ENCODE measurements at regions not wholly inside any gene's neighbourhood (a gene's known extent, or its start where the extent isn't known, plus 50 kb on each side); places are given as distances from the start of the nearest gene placed in this dataset.

DNA sequence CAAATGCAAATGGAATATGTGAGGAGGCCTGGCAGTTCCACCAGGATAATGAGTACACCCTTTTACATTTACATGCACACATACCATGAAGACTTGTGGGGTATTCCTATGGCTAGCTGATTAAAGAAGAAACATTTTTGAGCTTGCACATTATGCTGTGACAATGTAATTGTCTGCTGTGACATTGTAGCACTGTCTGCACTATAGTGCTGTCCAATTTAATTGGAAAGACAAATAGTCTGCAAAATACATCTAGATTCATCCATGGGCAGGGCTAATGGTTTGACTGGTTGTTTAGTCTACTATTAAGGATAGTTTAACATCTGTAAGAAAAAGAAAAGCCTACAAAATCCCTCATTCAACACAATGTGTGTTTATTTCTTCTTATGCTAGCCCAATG is 1005.6 kb upstream of the LRFN5 start (continued):
- no peak for TF ChIP-seq TAF1 (conservative IDR thresholded peaks at IDR 0.05)
- no peak for TF ChIP-seq HNF4G (IDR thresholded peaks at IDR 0.05)
- TF ChIP-seq, protein P1, sequence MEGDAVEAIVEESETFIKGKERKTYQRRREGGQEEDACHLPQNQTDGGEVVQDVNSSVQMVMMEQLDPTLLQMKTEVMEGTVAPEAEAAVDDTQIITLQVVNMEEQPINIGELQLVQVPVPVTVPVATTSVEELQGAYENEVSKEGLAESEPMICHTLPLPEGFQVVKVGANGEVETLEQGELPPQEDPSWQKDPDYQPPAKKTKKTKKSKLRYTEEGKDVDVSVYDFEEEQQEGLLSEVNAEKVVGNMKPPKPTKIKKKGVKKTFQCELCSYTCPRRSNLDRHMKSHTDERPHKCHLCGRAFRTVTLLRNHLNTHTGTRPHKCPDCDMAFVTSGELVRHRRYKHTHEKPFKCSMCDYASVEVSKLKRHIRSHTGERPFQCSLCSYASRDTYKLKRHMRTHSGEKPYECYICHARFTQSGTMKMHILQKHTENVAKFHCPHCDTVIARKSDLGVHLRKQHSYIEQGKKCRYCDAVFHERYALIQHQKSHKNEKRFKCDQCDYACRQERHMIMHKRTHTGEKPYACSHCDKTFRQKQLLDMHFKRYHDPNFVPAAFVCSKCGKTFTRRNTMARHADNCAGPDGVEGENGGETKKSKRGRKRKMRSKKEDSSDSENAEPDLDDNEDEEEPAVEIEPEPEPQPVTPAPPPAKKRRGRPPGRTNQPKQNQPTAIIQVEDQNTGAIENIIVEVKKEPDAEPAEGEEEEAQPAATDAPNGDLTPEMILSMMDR (IDR thresholded peaks at IDR 0.05; ENCODE audit: low read depth, low read length, missing input control), result no peak
- TF ChIP-seq RXRA (IDR thresholded peaks at IDR 0.05), result no peak
- no peak for TF ChIP-seq SP1 (IDR thresholded peaks at IDR 0.05)

DNA sequence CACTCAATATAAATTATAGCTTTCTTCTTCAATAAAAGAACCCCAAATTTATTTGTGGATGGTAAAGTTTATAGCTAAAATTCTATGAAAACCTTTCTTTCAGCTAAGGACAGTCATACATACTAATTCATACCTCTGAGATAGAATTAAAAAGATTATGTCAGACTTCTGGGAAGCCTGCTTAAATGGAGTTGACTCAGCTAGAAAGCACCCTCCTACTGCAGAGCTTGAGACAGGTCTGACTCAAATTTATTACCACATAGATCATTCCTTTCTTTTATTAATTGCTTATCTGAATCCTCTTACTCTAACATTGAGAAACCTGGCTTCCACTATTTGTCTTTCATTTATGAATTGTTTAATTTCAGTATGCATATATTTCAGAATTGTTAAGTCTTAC is 1007.0 kb upstream of the LRFN5 start:
- Histone ChIP-seq H3K27ac (ENCODE audit: low read depth in 1 of 2, low read length in 2 of 2) (no peak overlapping the region), H3K36me3 (ENCODE audit: control insufficient read depth in 4 of 4, insufficient read depth in 3 of 4, low read depth in 1 of 4, low read length in 3 of 4) (no peaks in the 10 kb centered on the region), H3K27me3 (ENCODE audit: control insufficient read depth in 4 of 4, insufficient read depth in 4 of 4, low read length in 3 of 4) (no peaks in the 10 kb centered on the region), H3K4me1 (ENCODE audit: control insufficient read depth in 4 of 4, insufficient read depth in 4 of 4, low read length in 3 of 4) (no peaks in the 10 kb centered on the region), H3K4me3 (ENCODE audit: low read depth in 1 of 3, low read length in 3 of 3) (no peak overlapping the region), H3K9me3 (ENCODE audit: control insufficient read depth in 4 of 4, low read length in 3 of 4) (no peaks in the 10 kb centered on the region), H3K9ac (ENCODE audit: low read depth in 1 of 2, low read length in 2 of 2) (no peak overlapping the region)
- DNase-seq (ENCODE audit: low spot score), result no peak
- TF ChIP-seq FOXA1 (IDR thresholded peaks at IDR 0.05) (no peak), NR2F2 (IDR thresholded peaks at IDR 0.05) (no peak), FOXA2 (IDR thresholded peaks at IDR 0.05) (no peak)

DNA sequence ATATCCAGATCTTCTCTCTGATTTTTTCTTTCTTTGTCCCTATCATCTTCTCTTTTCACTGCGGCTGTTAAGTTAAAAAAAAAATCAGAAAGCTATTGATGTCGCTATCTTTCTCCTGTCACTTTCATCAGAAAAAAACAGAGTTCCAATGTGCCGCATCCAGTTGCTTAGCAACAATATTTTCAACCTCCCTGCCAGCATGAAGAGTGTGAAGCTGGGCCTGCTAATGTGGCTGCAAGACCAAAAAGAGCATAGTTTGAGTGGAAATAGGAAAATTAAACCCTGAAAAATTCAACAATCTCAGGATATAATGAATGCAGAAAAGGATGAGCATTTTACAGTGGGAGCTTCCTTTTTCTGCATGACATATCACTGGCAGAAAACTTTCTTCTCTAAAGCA is 1025.4 kb upstream of the LRFN5 start:
- H3K27me3 ChIP-seq (ENCODE audit: control insufficient read depth in 4 of 4, insufficient read depth in 4 of 4, low read length in 3 of 4), result peaks cover 0 to 2% (median 1%) of the 10 kb centered on the region in 4 donors
- no peaks in the 10 kb centered on the region for H3K4me1 ChIP-seq (ENCODE audit: control insufficient read depth in 4 of 4, insufficient read depth in 4 of 4, low read length in 3 of 4)
- no peak overlapping the region for H3K9ac ChIP-seq (ENCODE audit: low read depth in 1 of 2, low read length in 2 of 2)
- no peak for DNase-seq (ENCODE audit: low spot score)
- no peak overlapping the region for H3K27ac ChIP-seq (ENCODE audit: low read depth in 1 of 2, low read length in 2 of 2)
- no peaks in the 10 kb centered on the region for H3K36me3 ChIP-seq (ENCODE audit: control insufficient read depth in 4 of 4, insufficient read depth in 3 of 4, low read depth in 1 of 4, low read length in 3 of 4)
- TF ChIP-seq FOXA1 (IDR thresholded peaks at IDR 0.05), result no peak
- WGBS, result 48% methylated on average over 3 of the region's 3 CpGs
- no peak overlapping the region for H3K4me3 ChIP-seq (ENCODE audit: low read depth in 1 of 3, low read length in 3 of 3)
- H3K9me3 ChIP-seq (ENCODE audit: control insufficient read depth in 4 of 4, low read length in 3 of 4), result no peaks in the 10 kb centered on the region

DNA sequence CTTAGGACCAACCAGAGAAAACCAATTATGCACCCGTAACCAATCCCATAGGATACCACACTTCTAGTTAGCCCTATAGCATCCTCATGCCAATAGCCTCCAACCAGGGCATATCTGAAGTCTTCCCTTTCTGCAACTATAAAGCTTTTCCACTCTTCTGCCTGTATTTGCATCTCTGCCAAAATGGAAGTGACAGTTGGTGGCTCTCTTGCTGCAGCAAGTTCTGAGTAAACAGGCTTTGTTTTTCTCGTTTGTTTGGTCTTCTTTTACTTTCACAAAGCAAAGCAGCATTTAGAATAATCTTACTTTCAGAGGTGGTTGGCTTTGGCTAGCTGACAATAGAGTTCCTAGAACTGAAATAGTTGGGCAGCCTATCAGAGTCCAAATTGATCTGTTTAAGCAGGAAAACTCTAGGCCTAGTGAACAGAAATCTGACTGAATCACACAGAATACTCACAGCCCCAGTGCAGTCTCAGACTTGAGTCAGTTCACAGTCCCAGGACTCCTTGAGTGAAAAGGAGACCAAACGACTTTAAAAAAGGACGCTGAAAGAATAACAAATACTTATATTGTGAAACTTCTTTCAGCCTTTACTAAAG is 1029.7 kb upstream of the LRFN5 start:
- Histone ChIP-seq H3K9me3 (ENCODE audit: control insufficient read depth in 4 of 4, low read length in 3 of 4) (no peaks in the 10 kb centered on the region), H3K36me3 (ENCODE audit: control insufficient read depth in 4 of 4, insufficient read depth in 3 of 4, low read depth in 1 of 4, low read length in 3 of 4) (no peaks in the 10 kb centered on the region), H3K4me1 (ENCODE audit: control insufficient read depth in 4 of 4, insufficient read depth in 4 of 4, low read length in 3 of 4) (no peaks in the 10 kb centered on the region), H3K27ac (ENCODE audit: low read depth in 1 of 2, low read length in 2 of 2) (no peak overlapping the region), H3K4me3 (ENCODE audit: low read depth in 1 of 3, low read length in 3 of 3) (no peak overlapping the region), H3K27me3 (ENCODE audit: control insufficient read depth in 4 of 4, insufficient read depth in 4 of 4, low read length in 3 of 4) (peaks cover 0 to 2% (median 0%) of the 10 kb centered on the region in 4 donors), H3K9ac (ENCODE audit: low read depth in 1 of 2, low read length in 2 of 2) (no peak overlapping the region)
- DNase-seq (ENCODE audit: low spot score), result no peak
- 59% methylated on average over 4 of the region's 4 CpGs for WGBS
- TF ChIP-seq, protein P2, sequence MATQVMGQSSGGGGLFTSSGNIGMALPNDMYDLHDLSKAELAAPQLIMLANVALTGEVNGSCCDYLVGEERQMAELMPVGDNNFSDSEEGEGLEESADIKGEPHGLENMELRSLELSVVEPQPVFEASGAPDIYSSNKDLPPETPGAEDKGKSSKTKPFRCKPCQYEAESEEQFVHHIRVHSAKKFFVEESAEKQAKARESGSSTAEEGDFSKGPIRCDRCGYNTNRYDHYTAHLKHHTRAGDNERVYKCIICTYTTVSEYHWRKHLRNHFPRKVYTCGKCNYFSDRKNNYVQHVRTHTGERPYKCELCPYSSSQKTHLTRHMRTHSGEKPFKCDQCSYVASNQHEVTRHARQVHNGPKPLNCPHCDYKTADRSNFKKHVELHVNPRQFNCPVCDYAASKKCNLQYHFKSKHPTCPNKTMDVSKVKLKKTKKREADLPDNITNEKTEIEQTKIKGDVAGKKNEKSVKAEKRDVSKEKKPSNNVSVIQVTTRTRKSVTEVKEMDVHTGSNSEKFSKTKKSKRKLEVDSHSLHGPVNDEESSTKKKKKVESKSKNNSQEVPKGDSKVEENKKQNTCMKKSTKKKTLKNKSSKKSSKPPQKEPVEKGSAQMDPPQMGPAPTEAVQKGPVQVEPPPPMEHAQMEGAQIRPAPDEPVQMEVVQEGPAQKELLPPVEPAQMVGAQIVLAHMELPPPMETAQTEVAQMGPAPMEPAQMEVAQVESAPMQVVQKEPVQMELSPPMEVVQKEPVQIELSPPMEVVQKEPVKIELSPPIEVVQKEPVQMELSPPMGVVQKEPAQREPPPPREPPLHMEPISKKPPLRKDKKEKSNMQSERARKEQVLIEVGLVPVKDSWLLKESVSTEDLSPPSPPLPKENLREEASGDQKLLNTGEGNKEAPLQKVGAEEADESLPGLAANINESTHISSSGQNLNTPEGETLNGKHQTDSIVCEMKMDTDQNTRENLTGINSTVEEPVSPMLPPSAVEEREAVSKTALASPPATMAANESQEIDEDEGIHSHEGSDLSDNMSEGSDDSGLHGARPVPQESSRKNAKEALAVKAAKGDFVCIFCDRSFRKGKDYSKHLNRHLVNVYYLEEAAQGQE (IDR thresholded peaks at IDR 0.05), result no peak
- no peak for TF ChIP-seq RAD21 (IDR thresholded peaks at IDR 0.05)
- TF ChIP-seq SP1 (IDR thresholded peaks at IDR 0.05), result no peak
- TF ChIP-seq TAF1 (conservative IDR thresholded peaks at IDR 0.05), result no peak
- TF ChIP-seq, protein P3, sequence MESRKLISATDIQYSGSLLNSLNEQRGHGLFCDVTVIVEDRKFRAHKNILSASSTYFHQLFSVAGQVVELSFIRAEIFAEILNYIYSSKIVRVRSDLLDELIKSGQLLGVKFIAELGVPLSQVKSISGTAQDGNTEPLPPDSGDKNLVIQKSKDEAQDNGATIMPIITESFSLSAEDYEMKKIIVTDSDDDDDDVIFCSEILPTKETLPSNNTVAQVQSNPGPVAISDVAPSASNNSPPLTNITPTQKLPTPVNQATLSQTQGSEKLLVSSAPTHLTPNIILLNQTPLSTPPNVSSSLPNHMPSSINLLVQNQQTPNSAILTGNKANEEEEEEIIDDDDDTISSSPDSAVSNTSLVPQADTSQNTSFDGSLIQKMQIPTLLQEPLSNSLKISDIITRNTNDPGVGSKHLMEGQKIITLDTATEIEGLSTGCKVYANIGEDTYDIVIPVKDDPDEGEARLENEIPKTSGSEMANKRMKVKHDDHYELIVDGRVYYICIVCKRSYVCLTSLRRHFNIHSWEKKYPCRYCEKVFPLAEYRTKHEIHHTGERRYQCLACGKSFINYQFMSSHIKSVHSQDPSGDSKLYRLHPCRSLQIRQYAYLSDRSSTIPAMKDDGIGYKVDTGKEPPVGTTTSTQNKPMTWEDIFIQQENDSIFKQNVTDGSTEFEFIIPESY (IDR thresholded peaks at IDR 0.05), result no peak
- TF ChIP-seq, protein P4, sequence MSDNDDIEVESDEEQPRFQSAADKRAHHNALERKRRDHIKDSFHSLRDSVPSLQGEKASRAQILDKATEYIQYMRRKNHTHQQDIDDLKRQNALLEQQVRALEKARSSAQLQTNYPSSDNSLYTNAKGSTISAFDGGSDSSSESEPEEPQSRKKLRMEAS (IDR thresholded peaks at IDR 0.05), result no peak
- no peak for TF ChIP-seq GABPA (IDR thresholded peaks at IDR 0.05 in 1 of 2, conservative IDR thresholded peaks at IDR 0.05 in 1 of 2)
- no peak for TF ChIP-seq NR2F2 (IDR thresholded peaks at IDR 0.05)
- TF ChIP-seq EGR1 (IDR thresholded peaks at IDR 0.05; ENCODE audit: low read depth in 2 of 2), result no peak
